Body of pancreas (tissue), 4 donors: ENCODE measurements at regions not wholly inside any gene's neighbourhood (a gene's known extent, or its start where the extent isn't known, plus 50 kb on each side); places are given as distances from the start of the nearest gene placed in this dataset.

Experiments
- ATAC-seq: fragments of 150-250 bp; one replicate; pipeline ENCODE4 v1.9.1; 2016
- DNase-seq, 4 donors: peaks; one replicate each; pipeline ENCODE4 v3.0.0-alpha.2; 2019
- H3K27ac ChIP-seq, 4 donors: fragments of 200-600 bp; sonication (generic); 1 replicate in 3 of 4; 2 replicates in 1 of 4; pipeline versions ENCODE4 v1.5.1 to v1.6.1; 2016 to 2019; ENCODE audit warnings: mild to moderate bottlenecking in 1 of 4, mixed read lengths in 1 of 4, moderate library complexity in 1 of 4
- H3K27me3 ChIP-seq, 2 donors: fragments of 200-600 bp; sonication (generic); one replicate each; pipeline ENCODE4 v1.6.0; 2016; ENCODE audit warnings: mild to moderate bottlenecking in 1 of 2
- H3K36me3 ChIP-seq, 2 donors: fragments of 200-600 bp; sonication (generic); replicated peaks in 1 of 2; 2 replicates each; pipeline ENCODE4 v1.5.1; 2016; ENCODE audit warnings: low read depth in 2 of 2; ENCODE audit not compliant: insufficient read depth in 1 of 2
- H3K4me1 ChIP-seq: fragments of 200-600 bp; sonication (generic); one replicate; pipeline ENCODE4 v1.6.0; 2016
- H3K4me3 ChIP-seq, 2 donors: fragments of 200-600 bp; sonication (generic); 1 replicate in 1 of 2; 2 replicates in 1 of 2; pipeline ENCODE4 v1.5.1; 2016 to 2019
- H3K9me3 ChIP-seq, 3 donors: fragments of 200-600 bp; sonication (generic); 1 replicate in 2 of 3; 2 replicates in 1 of 3; pipeline ENCODE4 v1.5.1; 2016
- POLR2A ChIP-seq, 3 donors: fragments of 450-650 bp; IDR thresholded peaks; one replicate each; pipeline ENCODE4 v1.6.1; 2016; ENCODE audit warnings: antibody characterized with exemption in 3 of 3, mild to moderate bottlenecking in 2 of 3
- WGBS, 2 donors: methylation state at CpG; one replicate each; pipeline ENCODE4 v1.1.5; 2017; 5-methylcytosine and 5-hydroxymethylcytosine counted together
- intact Hi-C: fragments of 100-400 bp; cut with DNase I; formaldehyde crosslinking; loops from one replicate; pipeline ENCODE4 v1.15.1; 2023
- TF ChIP-seq, protein P1 (sequence below), 7 experiments: fragments of 450-650 bp in 4 of 7; fragments of 200-600 bp in 3 of 7; sonication (generic) in 3 of 7; IDR thresholded peaks; one replicate each; pipeline ENCODE4 v1.5.1; 2016 to 2019; ENCODE audit warnings: antibody characterized with exemption in 7 of 7

- Histone ChIP-seq H3K4me1 (no peaks in the 10 kb centered on the region), H3K4me3 (no peak overlapping the region), H3K27ac (no peak overlapping the region), H3K27me3 (no peaks in the 10 kb centered on the region), H3K9me3 (no peaks in the 10 kb centered on the region), H3K36me3 (no peaks in the 10 kb centered on the region)
- no peak for TF ChIP-seq POLR2A (IDR thresholded peaks at IDR 0.05)
- TF ChIP-seq, protein P1, sequence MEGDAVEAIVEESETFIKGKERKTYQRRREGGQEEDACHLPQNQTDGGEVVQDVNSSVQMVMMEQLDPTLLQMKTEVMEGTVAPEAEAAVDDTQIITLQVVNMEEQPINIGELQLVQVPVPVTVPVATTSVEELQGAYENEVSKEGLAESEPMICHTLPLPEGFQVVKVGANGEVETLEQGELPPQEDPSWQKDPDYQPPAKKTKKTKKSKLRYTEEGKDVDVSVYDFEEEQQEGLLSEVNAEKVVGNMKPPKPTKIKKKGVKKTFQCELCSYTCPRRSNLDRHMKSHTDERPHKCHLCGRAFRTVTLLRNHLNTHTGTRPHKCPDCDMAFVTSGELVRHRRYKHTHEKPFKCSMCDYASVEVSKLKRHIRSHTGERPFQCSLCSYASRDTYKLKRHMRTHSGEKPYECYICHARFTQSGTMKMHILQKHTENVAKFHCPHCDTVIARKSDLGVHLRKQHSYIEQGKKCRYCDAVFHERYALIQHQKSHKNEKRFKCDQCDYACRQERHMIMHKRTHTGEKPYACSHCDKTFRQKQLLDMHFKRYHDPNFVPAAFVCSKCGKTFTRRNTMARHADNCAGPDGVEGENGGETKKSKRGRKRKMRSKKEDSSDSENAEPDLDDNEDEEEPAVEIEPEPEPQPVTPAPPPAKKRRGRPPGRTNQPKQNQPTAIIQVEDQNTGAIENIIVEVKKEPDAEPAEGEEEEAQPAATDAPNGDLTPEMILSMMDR (IDR thresholded peaks at IDR 0.05) = no peak
- intact Hi-C loops = no loop called here
- DNase-seq (no peak), ATAC-seq (no peak)
- 58 to 71% methylated on average over 3 of the region's 3 CpGs for WGBS, 2 donors
Observed at GRCh38 chr12:91687052-91688017, 458.3 kb downstream of the BTG1 start.

DNA sequence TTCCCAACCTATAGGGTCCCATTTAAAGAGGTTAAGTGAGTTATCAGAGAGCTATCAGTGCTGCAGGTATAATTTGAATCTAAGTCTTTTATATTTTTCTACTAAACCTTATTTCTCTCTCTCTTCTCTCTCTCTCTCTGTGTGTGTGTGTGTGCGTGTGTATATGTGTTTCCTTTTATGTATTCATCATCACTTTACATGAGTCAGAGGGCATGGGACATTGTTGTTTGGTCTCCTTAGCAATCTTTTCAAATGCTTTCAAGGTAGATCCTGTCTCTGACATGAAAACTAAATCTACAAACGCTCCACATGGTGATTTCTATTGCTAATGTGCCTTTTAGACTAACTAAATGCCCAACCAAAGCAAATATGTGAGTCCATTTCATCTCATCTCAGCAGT is 459.7 kb downstream of the BTG1 start:
- intact Hi-C loops = no loop called here
- Histone ChIP-seq H3K27ac (no peak overlapping the region), H3K27me3 (no peaks in the 10 kb centered on the region), H3K36me3 (no peaks in the 10 kb centered on the region), H3K9me3 (no peaks in the 10 kb centered on the region), H3K4me3 (no peak overlapping the region), H3K4me1 (no peaks in the 10 kb centered on the region)
- TF ChIP-seq, protein P1 (IDR thresholded peaks at IDR 0.05) = no peak
- TF ChIP-seq POLR2A (IDR thresholded peaks at IDR 0.05) = no peak
- ATAC-seq (no peak), DNase-seq (no peak)
- whole genome bisulfite sequencing, 2 donors = 69 to 75% methylated on average over 2 of the region's 2 CpGs

DNA sequence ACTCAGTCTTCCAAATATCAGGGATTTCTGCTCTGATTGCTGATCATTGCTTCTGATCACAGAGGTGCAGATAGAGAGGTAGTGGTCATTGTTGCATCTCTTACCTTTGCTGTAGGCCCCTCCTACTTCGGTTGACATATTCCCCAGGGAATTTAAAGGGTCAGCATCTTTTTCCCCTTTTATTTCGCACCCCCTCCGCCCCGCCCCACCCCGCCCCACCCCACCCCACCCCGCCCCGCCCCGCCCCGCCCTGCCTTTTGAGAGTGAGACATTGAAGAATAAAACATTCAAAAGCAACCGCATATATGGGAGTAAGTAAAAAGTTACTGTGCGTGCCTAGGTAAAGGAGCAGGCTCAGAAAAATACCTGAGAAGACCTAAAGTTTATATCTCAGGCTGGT is 463.9 kb downstream of the BTG1 start:
- Histone ChIP-seq H3K9me3 (no peaks in the 10 kb centered on the region), H3K4me3 (no peak overlapping the region), H3K36me3 (no peaks in the 10 kb centered on the region), H3K27ac (no peak overlapping the region), H3K27me3 (no peaks in the 10 kb centered on the region), H3K4me1 (no peaks in the 10 kb centered on the region)
- no peak for DNase-seq
- TF ChIP-seq, protein P1 (IDR thresholded peaks at IDR 0.05) = no peak
- intact Hi-C loops = no loop called here
- ATAC-seq = no peak
- WGBS, 2 donors = 91 to 92% methylated on average over 10 to 11 of the region's 11 CpGs

DNA sequence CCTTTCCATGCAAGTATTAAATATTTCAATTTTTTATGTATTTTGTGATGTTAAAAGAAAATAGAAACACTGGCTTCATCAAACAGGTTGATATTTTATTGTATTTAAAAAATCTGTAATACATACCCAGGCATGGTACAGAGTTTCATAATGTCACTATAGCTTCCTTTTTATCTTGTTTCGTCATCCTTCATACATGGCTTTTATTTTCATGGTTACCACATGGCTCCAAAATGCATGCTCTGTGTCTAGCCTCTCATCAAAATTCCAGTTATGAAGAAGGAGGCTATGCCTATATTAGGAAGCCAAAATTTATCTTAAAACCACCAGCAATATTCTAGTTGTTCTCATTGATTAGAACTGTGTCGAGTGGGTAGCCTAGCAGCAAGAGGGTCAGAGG is 464.8 kb downstream of the BTG1 start:
- Histone ChIP-seq H3K4me3 (no peak overlapping the region), H3K36me3 (no peaks in the 10 kb centered on the region), H3K27ac (no peak overlapping the region), H3K27me3 (no peaks in the 10 kb centered on the region), H3K4me1 (no peaks in the 10 kb centered on the region), H3K9me3 (no peaks in the 10 kb centered on the region)
- WGBS, 2 donors = 84 to 89% methylated on average over 2 of the region's 2 CpGs
- intact Hi-C loops = no loop called here
- no peak for TF ChIP-seq POLR2A (IDR thresholded peaks at IDR 0.05)
- TF ChIP-seq, protein P1 (IDR thresholded peaks at IDR 0.05) = no peak
- ATAC-seq (no peak), DNase-seq (no peak)

DNA sequence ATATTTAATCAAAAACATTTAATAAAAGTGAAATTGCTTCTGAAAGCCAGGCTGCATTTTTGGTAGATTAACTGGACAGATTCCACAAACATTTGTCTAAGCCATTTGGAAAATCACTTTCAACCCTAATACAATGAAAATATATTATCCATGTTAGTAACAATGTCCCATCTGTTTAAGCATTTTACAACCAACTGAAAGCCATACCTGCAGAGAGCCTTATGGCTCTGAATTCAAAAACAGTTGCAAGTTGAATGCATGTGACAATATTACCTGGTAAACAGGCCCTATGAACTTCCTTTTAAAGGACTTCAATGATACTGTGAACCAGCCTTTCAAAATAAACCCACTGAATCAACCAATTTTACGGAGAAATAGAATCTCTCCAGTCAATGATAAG is 468.1 kb downstream of the BTG1 start:
- TF ChIP-seq, protein P1 (IDR thresholded peaks at IDR 0.05) = no peak
- TF ChIP-seq POLR2A (IDR thresholded peaks at IDR 0.05) = no peak
- no peaks in the 10 kb centered on the region for H3K9me3 ChIP-seq
- no peak for ATAC-seq
- no peak overlapping the region for H3K27ac ChIP-seq
- intact Hi-C loops = no loop called here
- H3K4me3 ChIP-seq = no peak overlapping the region
- 94 to 96% methylated on average over 1 of the region's 1 CpG for WGBS, 2 donors
- H3K4me1 ChIP-seq = no peaks in the 10 kb centered on the region
- no peak for DNase-seq
- H3K36me3 ChIP-seq = no peaks in the 10 kb centered on the region
- no peaks in the 10 kb centered on the region for H3K27me3 ChIP-seq
